ENCODE measurements at regions not wholly inside any gene's neighbourhood (a gene's known extent, or its start where the extent isn't known, plus 50 kb on each side); places are given as distances from the start of the nearest gene placed in this dataset.

GRCh38 chrX:139023531-139023930 is 312.0 kb upstream of the FGF13 start:
- H3K4me2 ChIP-seq (ENCODE audit: insufficient read depth, insufficient read length, low read length): no peak overlapping the region
- no peaks in the 10 kb centered on the region for H3K23me2 ChIP-seq (ENCODE audit: insufficient read length, low read depth, low read length, poor library complexity, severe bottlenecking)
- TF ChIP-seq CTCF (conservative IDR thresholded peaks at IDR 0.05): no peak
- H2BK12ac ChIP-seq (ENCODE audit: insufficient read length, low read depth, low read length): no peak overlapping the region
- no peak overlapping the region for H4K8ac ChIP-seq (replicated peaks; ENCODE audit: insufficient read length, low read depth, low read length)
- H3K27ac Mint-ChIP-seq: no peak overlapping the region
- H3K23ac ChIP-seq (ENCODE audit: insufficient read length, low read depth, low read length): no peak overlapping the region
- H4K20me1 ChIP-seq (ENCODE audit: control insufficient read depth, insufficient read depth, insufficient read length): no peaks in the 10 kb centered on the region
- H2BK120ac ChIP-seq (ENCODE audit: low read depth, low read length, poor library complexity, severe bottlenecking): no peak overlapping the region
- no peak overlapping the region for H3K14ac ChIP-seq (ENCODE audit: insufficient read depth, low read length)
- no peak for DNase-seq
- H3T11ph ChIP-seq (ENCODE audit: low read length): no peak overlapping the region
- H2BK20ac ChIP-seq (ENCODE audit: low read depth, low read length, poor library complexity, severe bottlenecking): no peak overlapping the region
- no peak overlapping the region for H3K4ac ChIP-seq (ENCODE audit: low read depth, low read length)
- no peak overlapping the region for H3K56ac ChIP-seq (ENCODE audit: insufficient read length, low read depth, low read length)
- H3K79me2 ChIP-seq (ENCODE audit: insufficient read depth, low read length): no peaks in the 10 kb centered on the region
- H2BK5ac ChIP-seq (ENCODE audit: insufficient read length, low read length): no peak overlapping the region
- no peak overlapping the region for H2AFZ ChIP-seq (ENCODE audit: low read length)
- no peaks in the 10 kb centered on the region for H3K79me1 ChIP-seq (ENCODE audit: insufficient read depth, low read depth, low read length, poor library complexity, severe bottlenecking)
- H3K27ac ChIP-seq (ENCODE audit: insufficient read length, low read depth, low read length): no peak overlapping the region
- WGBS (ENCODE audit: extremely low coverage, insufficient read length, low lambda C conversion rate): no CpG with 5 or more reads among the region's 3 CpGs
- no peaks in the 10 kb centered on the region for H3K9me3 ChIP-seq (ENCODE audit: control insufficient read depth, low read depth, low read length)
- no peak overlapping the region for H2AK5ac ChIP-seq (ENCODE audit: insufficient read length, low read length)
- H3K27me3 Mint-ChIP-seq (ENCODE audit: low read depth): no peaks in the 10 kb centered on the region
- no peak overlapping the region for H3K9ac ChIP-seq (ENCODE audit: extremely low read depth, insufficient read length, low read length)
- H3K27me3 ChIP-seq (ENCODE audit: insufficient read depth, low read length): no peaks in the 10 kb centered on the region
- H4K5ac ChIP-seq (ENCODE audit: insufficient read length, low read depth, low read length): no peak overlapping the region
- no peak overlapping the region for H3K4me3 Mint-ChIP-seq
- no peak overlapping the region for H4K91ac ChIP-seq (ENCODE audit: insufficient read length, low read depth, low read length)
- no peaks in the 10 kb centered on the region for H3K4me1 Mint-ChIP-seq
- H3K9me3 Mint-ChIP-seq: peaks cover 0 to 10% of the 10 kb centered on the region in 2 experiments; a peak in 2 of 5 replicates
- H3K18ac ChIP-seq (ENCODE audit: insufficient read length, low read depth, low read length): no peak overlapping the region
- H3K36me3 Mint-ChIP-seq (ENCODE audit: insufficient read depth in 1 of 3, low read depth in 3 of 3): no peaks in the 10 kb centered on the region
- H3K4me1 ChIP-seq (ENCODE audit: insufficient read depth, low read length): no peaks in the 10 kb centered on the region
- H2BK15ac ChIP-seq (ENCODE audit: low read depth, low read length): no peak overlapping the region
